ENCODE measurements at regions not wholly inside any gene's neighbourhood (a gene's known extent, or its start where the extent isn't known, plus 50 kb on each side); places are given as distances from the start of the nearest gene placed in this dataset.
"Not testable (repeated sequence)": the region's sequence is repeated elsewhere in the genome, so short reads cannot be mapped to it uniquely, and the experiment has no call there.

DNA sequence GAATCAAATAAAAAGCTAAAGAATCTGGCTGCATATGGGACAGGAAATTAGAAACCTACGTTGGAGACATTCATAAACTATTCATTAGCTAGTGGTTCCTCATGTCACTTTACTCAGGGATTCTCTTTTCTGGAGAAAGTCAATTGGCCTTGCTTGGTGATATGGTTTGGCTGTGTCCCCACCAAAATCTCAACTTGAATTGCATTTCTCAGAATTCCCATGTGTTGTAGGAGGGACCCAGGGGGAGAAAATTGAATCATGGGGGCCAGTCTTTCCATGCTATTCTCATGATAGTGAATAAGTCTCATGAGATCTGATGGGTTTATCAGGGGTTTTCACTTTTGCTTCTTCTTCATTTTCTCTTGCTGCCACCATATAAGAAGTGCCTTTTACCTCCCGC, 91.2 kb upstream of the CD44 start:
- H3K4me3 Mint-ChIP-seq: no peak overlapping the region
- peaks cover 3% of the 10 kb centered on the region; the same call in 1 of the 2 replicates for H3K27me3 Mint-ChIP-seq (ENCODE audit: low read depth)
- TF ChIP-seq ELF4 (CRISPR knock-in tag; IDR thresholded peaks at IDR 0.05; ENCODE audit: low read depth) (no peak), ZNF232 (CRISPR knock-in tag; IDR thresholded peaks at IDR 0.05) (no peak), ZNF396 (CRISPR knock-in tag; IDR thresholded peaks at IDR 0.05; ENCODE audit: borderline replicate concordance) (no peak), NR3C1 (CRISPR knock-in tag; conservative IDR thresholded peaks at IDR 0.05; ENCODE audit: low read depth) (no peak), ZNF138 (CRISPR knock-in tag; conservative IDR thresholded peaks at IDR 0.05) (no peak), GABPB1 (CRISPR knock-in tag; IDR thresholded peaks at IDR 0.05) (no peak)
- TF ChIP-seq, protein P1, sequence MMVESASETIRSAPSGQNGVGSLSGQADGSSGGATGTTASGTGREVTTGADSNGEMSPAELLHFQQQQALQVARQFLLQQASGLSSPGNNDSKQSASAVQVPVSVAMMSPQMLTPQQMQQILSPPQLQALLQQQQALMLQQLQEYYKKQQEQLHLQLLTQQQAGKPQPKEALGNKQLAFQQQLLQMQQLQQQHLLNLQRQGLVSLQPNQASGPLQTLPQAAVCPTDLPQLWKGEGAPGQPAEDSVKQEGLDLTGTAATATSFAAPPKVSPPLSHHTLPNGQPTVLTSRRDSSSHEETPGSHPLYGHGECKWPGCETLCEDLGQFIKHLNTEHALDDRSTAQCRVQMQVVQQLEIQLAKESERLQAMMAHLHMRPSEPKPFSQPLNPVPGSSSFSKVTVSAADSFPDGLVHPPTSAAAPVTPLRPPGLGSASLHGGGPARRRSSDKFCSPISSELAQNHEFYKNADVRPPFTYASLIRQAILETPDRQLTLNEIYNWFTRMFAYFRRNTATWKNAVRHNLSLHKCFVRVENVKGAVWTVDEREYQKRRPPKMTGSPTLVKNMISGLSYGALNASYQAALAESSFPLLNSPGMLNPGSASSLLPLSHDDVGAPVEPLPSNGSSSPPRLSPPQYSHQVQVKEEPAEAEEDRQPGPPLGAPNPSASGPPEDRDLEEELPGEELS (CRISPR knock-in tag; IDR thresholded peaks at IDR 0.05): no peak
- TF ChIP-seq, protein P2, sequence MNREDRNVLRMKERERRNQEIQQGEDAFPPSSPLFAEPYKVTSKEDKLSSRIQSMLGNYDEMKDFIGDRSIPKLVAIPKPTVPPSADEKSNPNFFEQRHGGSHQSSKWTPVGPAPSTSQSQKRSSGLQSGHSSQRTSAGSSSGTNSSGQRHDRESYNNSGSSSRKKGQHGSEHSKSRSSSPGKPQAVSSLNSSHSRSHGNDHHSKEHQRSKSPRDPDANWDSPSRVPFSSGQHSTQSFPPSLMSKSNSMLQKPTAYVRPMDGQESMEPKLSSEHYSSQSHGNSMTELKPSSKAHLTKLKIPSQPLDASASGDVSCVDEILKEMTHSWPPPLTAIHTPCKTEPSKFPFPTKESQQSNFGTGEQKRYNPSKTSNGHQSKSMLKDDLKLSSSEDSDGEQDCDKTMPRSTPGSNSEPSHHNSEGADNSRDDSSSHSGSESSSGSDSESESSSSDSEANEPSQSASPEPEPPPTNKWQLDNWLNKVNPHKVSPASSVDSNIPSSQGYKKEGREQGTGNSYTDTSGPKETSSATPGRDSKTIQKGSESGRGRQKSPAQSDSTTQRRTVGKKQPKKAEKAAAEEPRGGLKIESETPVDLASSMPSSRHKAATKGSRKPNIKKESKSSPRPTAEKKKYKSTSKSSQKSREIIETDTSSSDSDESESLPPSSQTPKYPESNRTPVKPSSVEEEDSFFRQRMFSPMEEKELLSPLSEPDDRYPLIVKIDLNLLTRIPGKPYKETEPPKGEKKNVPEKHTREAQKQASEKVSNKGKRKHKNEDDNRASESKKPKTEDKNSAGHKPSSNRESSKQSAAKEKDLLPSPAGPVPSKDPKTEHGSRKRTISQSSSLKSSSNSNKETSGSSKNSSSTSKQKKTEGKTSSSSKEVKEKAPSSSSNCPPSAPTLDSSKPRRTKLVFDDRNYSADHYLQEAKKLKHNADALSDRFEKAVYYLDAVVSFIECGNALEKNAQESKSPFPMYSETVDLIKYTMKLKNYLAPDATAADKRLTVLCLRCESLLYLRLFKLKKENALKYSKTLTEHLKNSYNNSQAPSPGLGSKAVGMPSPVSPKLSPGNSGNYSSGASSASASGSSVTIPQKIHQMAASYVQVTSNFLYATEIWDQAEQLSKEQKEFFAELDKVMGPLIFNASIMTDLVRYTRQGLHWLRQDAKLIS (CRISPR knock-in tag; IDR thresholded peaks at IDR 0.05; ENCODE audit: borderline replicate concordance): no peak
- TF ChIP-seq, protein P3, sequence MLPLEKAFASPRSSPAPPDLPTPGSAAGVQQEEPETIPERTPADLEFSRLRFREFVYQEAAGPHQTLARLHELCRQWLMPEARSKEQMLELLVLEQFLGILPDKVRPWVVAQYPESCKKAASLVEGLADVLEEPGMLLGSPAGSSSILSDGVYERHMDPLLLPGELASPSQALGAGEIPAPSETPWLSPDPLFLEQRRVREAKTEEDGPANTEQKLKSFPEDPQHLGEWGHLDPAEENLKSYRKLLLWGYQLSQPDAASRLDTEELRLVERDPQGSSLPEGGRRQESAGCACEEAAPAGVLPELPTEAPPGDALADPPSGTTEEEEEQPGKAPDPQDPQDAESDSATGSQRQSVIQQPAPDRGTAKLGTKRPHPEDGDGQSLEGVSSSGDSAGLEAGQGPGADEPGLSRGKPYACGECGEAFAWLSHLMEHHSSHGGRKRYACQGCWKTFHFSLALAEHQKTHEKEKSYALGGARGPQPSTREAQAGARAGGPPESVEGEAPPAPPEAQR (CRISPR knock-in tag; IDR thresholded peaks at IDR 0.05): no peak
- no peak for DNase-seq (ENCODE audit: low spot score)
- ChIA-PET CTCF (interaction anchor here (1.5 kb wide), 1 partner anchor 258 kb away, joined by 3 read pairs; no protein-coding TSS in a partner anchor), POLR2A (no interaction called here)
- H3K9me3 Mint-ChIP-seq: peaks cover 18% of the 10 kb centered on the region
- ATAC-seq: no peak
- no peaks in the 10 kb centered on the region for H3K4me1 Mint-ChIP-seq
- H3K36me3 Mint-ChIP-seq: no peaks in the 10 kb centered on the region
- no peak overlapping the region for H3K27ac Mint-ChIP-seq

DNA sequence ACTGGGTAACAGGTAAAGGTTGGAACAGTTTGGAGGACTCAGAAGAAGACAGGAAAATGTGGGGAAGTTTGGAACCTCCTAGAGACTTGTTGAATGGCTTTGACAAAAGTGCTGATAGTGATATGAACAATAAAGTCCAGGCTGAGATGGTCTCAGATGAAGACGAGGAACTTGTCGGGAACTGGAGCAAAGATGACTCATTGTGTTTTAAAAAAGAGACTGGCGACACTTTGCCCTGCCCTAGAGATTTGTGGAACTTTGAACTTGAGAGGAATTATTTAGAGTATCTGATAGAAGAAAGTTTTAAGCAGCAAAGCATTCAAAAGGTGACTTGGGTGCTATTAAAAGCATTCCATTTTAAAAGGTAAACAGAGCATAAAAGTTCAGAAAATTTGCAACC, 90.6 kb upstream of the CD44 start:
- peaks cover 18% of the 10 kb centered on the region for H3K9me3 Mint-ChIP-seq
- H3K4me1 Mint-ChIP-seq; H3K4me3 Mint-ChIP-seq; H3K27me3 Mint-ChIP-seq (ENCODE audit: low read depth); DNase-seq (ENCODE audit: low spot score); H3K36me3 Mint-ChIP-seq; H3K27ac Mint-ChIP-seq; ATAC-seq; POLR2A ChIA-PET; CTCF ChIA-PET: not testable (repeated sequence)

DNA sequence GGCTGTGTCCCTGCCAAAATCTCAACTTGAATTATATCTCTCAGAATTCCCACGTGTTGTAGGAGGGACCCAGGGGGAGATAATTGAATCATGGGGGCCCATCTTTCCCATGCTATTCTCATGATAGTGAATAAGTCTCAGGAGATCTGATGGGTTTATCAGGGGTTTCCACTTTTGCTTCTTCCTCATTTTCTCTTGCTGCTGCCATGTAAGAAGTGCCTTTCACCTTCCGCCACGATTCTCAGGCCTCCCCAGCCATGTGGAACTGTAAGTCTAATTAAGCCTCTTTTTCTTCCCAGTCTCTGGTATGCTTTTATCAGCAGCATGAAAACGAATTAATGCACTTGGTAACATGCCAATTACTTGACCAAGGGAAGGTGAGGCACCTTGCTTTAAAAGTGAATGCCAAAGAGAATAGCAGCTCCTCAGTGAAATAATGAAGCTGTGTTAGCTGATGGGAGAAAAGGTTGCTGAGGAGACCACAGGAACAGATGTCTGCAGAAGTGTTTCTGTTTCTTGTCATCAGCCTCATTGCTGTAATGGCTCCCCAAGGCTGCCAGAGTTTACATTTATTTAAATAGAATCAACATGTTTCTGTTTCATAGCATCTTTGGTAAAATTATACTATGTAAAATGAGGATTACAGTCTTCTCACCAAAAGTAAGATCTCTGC, 89.0 kb upstream of the CD44 start:
- no peak for DNase-seq (ENCODE audit: low spot score)
- ATAC-seq: no peak
- ChIA-PET CTCF (no interaction called here), POLR2A (no interaction called here)
- no peak overlapping the region for H3K27ac Mint-ChIP-seq
- H3K4me1 Mint-ChIP-seq: no peaks in the 10 kb centered on the region
- H3K36me3 Mint-ChIP-seq: no peaks in the 10 kb centered on the region
- H3K4me3 Mint-ChIP-seq: no peak overlapping the region
- TF ChIP-seq, protein P4, sequence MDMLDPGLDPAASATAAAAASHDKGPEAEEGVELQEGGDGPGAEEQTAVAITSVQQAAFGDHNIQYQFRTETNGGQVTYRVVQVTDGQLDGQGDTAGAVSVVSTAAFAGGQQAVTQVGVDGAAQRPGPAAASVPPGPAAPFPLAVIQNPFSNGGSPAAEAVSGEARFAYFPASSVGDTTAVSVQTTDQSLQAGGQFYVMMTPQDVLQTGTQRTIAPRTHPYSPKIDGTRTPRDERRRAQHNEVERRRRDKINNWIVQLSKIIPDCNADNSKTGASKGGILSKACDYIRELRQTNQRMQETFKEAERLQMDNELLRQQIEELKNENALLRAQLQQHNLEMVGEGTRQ (CRISPR knock-in tag; IDR thresholded peaks at IDR 0.05): no peak
- TF ChIP-seq, protein P5, sequence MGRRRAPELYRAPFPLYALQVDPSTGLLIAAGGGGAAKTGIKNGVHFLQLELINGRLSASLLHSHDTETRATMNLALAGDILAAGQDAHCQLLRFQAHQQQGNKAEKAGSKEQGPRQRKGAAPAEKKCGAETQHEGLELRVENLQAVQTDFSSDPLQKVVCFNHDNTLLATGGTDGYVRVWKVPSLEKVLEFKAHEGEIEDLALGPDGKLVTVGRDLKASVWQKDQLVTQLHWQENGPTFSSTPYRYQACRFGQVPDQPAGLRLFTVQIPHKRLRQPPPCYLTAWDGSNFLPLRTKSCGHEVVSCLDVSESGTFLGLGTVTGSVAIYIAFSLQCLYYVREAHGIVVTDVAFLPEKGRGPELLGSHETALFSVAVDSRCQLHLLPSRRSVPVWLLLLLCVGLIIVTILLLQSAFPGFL (CRISPR knock-in tag; IDR thresholded peaks at IDR 0.05; ENCODE audit: borderline replicate concordance): no peak
- no peak for TF ChIP-seq NFATC4 (CRISPR knock-in tag; IDR thresholded peaks at IDR 0.05)
- TF ChIP-seq FOXK1 (CRISPR knock-in tag; IDR thresholded peaks at IDR 0.05): no peak
- TF ChIP-seq ZNF317 (CRISPR knock-in tag; IDR thresholded peaks at IDR 0.05; ENCODE audit: borderline replicate concordance, low read depth): no peak
- TF ChIP-seq, protein P6, sequence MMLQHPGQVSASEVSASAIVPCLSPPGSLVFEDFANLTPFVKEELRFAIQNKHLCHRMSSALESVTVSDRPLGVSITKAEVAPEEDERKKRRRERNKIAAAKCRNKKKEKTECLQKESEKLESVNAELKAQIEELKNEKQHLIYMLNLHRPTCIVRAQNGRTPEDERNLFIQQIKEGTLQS (CRISPR knock-in tag; conservative IDR thresholded peaks at IDR 0.05): no peak
- no peak for TF ChIP-seq SMAD3 (CRISPR knock-in tag; IDR thresholded peaks at IDR 0.05; ENCODE audit: borderline replicate concordance)
- no peak for TF ChIP-seq MXD4 (CRISPR knock-in tag; IDR thresholded peaks at IDR 0.05; ENCODE audit: borderline replicate concordance)
- TF ChIP-seq ZNF671 (CRISPR knock-in tag; IDR thresholded peaks at IDR 0.05): no peak
- TF ChIP-seq ZNF121 (CRISPR knock-in tag; IDR thresholded peaks at IDR 0.05): no peak
- peaks cover 18% of the 10 kb centered on the region for H3K9me3 Mint-ChIP-seq
- H3K27me3 Mint-ChIP-seq (ENCODE audit: low read depth): no peaks in the 10 kb centered on the region; the same call in 1 of the 2 replicates
